GM23338 (cell line): ENCODE measurements at regions not wholly inside any gene's neighbourhood (a gene's known extent, or its start where the extent isn't known, plus 50 kb on each side); places are given as distances from the start of the nearest gene placed in this dataset.

ENCODE experiments used
- ATAC-seq: fragments of 200-7000 bp; cut with Tn5 transposase; 3 replicates; pipeline ENCODE4 v1.9.1; 2020
- DNase-seq: peaks from one replicate; pipeline ENCODE4 v3.0.0-alpha.2; 2015; ENCODE audit warnings: low spot score
- H2AFZ ChIP-seq: fragments of 200-600 bp; sonication (generic); 2 replicates; pipeline ENCODE4 v1.8.0; 2016; ENCODE audit warnings: antibody characterized with exemption, mild to moderate bottlenecking, moderate library complexity
- H3F3A ChIP-seq: fragments of 200-600 bp; sonication (generic); replicated peaks from 2 replicates; pipeline ENCODE4 v1.8.0; 2017; ENCODE audit warnings: antibody characterized with exemption, mixed run types, low read depth
- H3K27ac ChIP-seq: fragments of 200-600 bp; sonication (generic); 2 replicates; pipeline ENCODE4 v1.6.1; 2016; ENCODE audit warnings: low read depth
- H3K27me3 ChIP-seq: fragments of 200-600 bp; sonication (generic); 2 replicates; pipeline ENCODE4 v1.8.0; 2016; ENCODE audit warnings: mild to moderate bottlenecking, mixed run types, moderate library complexity; ENCODE audit not compliant: insufficient read depth
- H3K36me3 ChIP-seq: fragments of 200-600 bp; sonication (generic); 2 replicates; pipeline ENCODE4 v1.8.0; 2016; ENCODE audit warnings: mild to moderate bottlenecking; ENCODE audit not compliant: insufficient read depth
- H3K4me1 ChIP-seq: fragments of 200-600 bp; sonication (generic); 2 replicates; pipeline ENCODE4 v1.8.0; 2016; ENCODE audit warnings: mild to moderate bottlenecking, moderate library complexity; ENCODE audit not compliant: insufficient read depth
- H3K4me2 ChIP-seq: fragments of 200-600 bp; sonication (generic); 2 replicates; pipeline ENCODE4 v1.7.1; 2017; ENCODE audit warnings: mixed run types
- H3K4me3 ChIP-seq: fragments of 200-600 bp; sonication (generic); 2 replicates; pipeline ENCODE4 v1.6.1; 2016; ENCODE audit warnings: mixed run types
- H3K79me2 ChIP-seq: fragments of 200-600 bp; sonication (generic); replicated peaks from 2 replicates; pipeline ENCODE4 v1.8.0; 2017; ENCODE audit warnings: mild to moderate bottlenecking; ENCODE audit not compliant: insufficient read depth
- H3K9me2 ChIP-seq: fragments of 200-600 bp; sonication (generic); 2 replicates; pipeline ENCODE4 v1.8.0; 2017; ENCODE audit not compliant: insufficient read depth
- H4K20me1 ChIP-seq: fragments of 200-600 bp; sonication (generic); replicated peaks from 2 replicates; pipeline ENCODE4 v1.8.0; 2017; ENCODE audit warnings: mild to moderate bottlenecking; ENCODE audit not compliant: insufficient read depth
- H3K27ac Mint-ChIP-seq: 2 replicates; pipeline ENCODE4 v1.8.0; 2020; ENCODE audit warnings: inconsistent platforms, mild to moderate bottlenecking, moderate library complexity, mixed read lengths
- H3K27me3 Mint-ChIP-seq: 3 replicates; pipeline ENCODE4 v1.8.0; 2022; ENCODE audit warnings: low read depth, mild to moderate bottlenecking, moderate library complexity, mixed read lengths, inconsistent platforms; ENCODE audit not compliant: insufficient read depth, poor library complexity
- H3K36me3 Mint-ChIP-seq: 3 replicates; pipeline ENCODE4 v1.8.0; 2021; ENCODE audit warnings: low read depth, mild to moderate bottlenecking, inconsistent platforms, moderate library complexity, mixed read lengths
- H3K4me1 Mint-ChIP-seq: 3 replicates; pipeline ENCODE4 v1.8.0; 2020; ENCODE audit warnings: mild to moderate bottlenecking, inconsistent platforms, mixed read lengths
- H3K4me3 Mint-ChIP-seq: 3 replicates; pipeline ENCODE4 v1.8.0; 2021; ENCODE audit warnings: moderate library complexity, mild to moderate bottlenecking, inconsistent platforms, mixed read lengths
- H3K9me3 Mint-ChIP-seq: 3 replicates; pipeline ENCODE4 v1.8.0; 2020; ENCODE audit warnings: moderate library complexity, mild to moderate bottlenecking, inconsistent platforms, mixed read lengths
- CTCF ChIP-seq, 2 experiments: fragments of 200-600 bp in 1 of 2; sonication (generic) in 1 of 2; conservative IDR thresholded peaks; 2 replicates each; pipeline versions ENCODE4 v1.5.1 to v1.6.1; 2016 to 2017; ENCODE audit warnings: antibody characterized with exemption in 2 of 2, low read depth in 2 of 2, mild to moderate bottlenecking in 2 of 2, moderate library complexity in 1 of 2
- ETS1 ChIP-seq: IDR thresholded peaks from 2 replicates; pipeline ENCODE4 v1.6.1; 2016; ENCODE audit warnings: antibody characterized with exemption
- EZH2 ChIP-seq: fragments of 200-600 bp; sonication (generic); IDR thresholded peaks from one replicate; pipeline ENCODE4 v1.8.0; 2017; ENCODE audit warnings: antibody characterized with exemption, mild to moderate bottlenecking, low read depth; ENCODE audit not compliant: unreplicated experiment
- JUNB ChIP-seq: IDR thresholded peaks from one replicate; pipeline ENCODE4 v1.6.1; 2016; ENCODE audit warnings: antibody characterized with exemption; ENCODE audit not compliant: unreplicated experiment
- NANOG ChIP-seq: IDR thresholded peaks from 2 replicates; pipeline ENCODE4 v1.6.1; 2016; ENCODE audit warnings: antibody characterized with exemption, borderline replicate concordance
- STAT1 ChIP-seq: IDR thresholded peaks from one replicate; pipeline ENCODE4 v1.6.1; 2016; ENCODE audit warnings: antibody characterized with exemption; ENCODE audit not compliant: unreplicated experiment
- ZNF114 ChIP-seq: fragments of 250-450 bp; sonication (Bioruptor Pico); IDR thresholded peaks from 2 replicates; pipeline ENCODE4 v1.5.0; 2020; ENCODE audit warnings: mild to moderate bottlenecking, moderate library complexity
- ZNF331 ChIP-seq: fragments of 250-450 bp; sonication (Bioruptor Pico); IDR thresholded peaks from 2 replicates; pipeline ENCODE4 v1.5.0; 2020; ENCODE audit warnings: low read depth, mild to moderate bottlenecking, moderate library complexity
- TF ChIP-seq, protein P1 (sequence below): IDR thresholded peaks from one replicate; pipeline ENCODE4 v1.6.1; 2018; ENCODE audit warnings: antibody characterized with exemption; ENCODE audit not compliant: unreplicated experiment

GRCh38 chr10:8279598-8279997 is 225.1 kb downstream of the GATA3 start (continued):
- no peak for TF ChIP-seq CTCF (conservative IDR thresholded peaks at IDR 0.05; ENCODE audit: low read depth in 2 of 2)
- TF ChIP-seq EZH2 = no peak
- no peak for TF ChIP-seq STAT1
- TF ChIP-seq JUNB = no peak
- TF ChIP-seq NANOG = no peak
- no peak for TF ChIP-seq ETS1
- no peak for TF ChIP-seq ZNF331 (CRISPR knock-in tag)

GRCh38 chr10:8280946-8281345 is 226.5 kb downstream of the GATA3 start:
- Histone ChIP-seq H3K27me3 (no peaks in the 10 kb centered on the region), H3K36me3 (no peaks in the 10 kb centered on the region), H3K4me3 (no peak overlapping the region), H2AFZ (no peak overlapping the region), H3K9me2 (no peaks in the 10 kb centered on the region), H3F3A (no peaks in the 10 kb centered on the region), H3K4me2 (no peak overlapping the region), H3K79me2 (no peaks in the 10 kb centered on the region), H3K27ac (no peak overlapping the region), H3K4me1 (no peaks in the 10 kb centered on the region), H4K20me1 (no peaks in the 10 kb centered on the region)
- no peak overlapping the region for H3K27ac Mint-ChIP-seq
- DNase-seq (no peak), ATAC-seq (no peak)
- H3K4me3 Mint-ChIP-seq = no peak overlapping the region
- H3K36me3 Mint-ChIP-seq = no peaks in the 10 kb centered on the region
- H3K4me1 Mint-ChIP-seq = no peaks in the 10 kb centered on the region
- H3K27me3 Mint-ChIP-seq = no peaks in the 10 kb centered on the region
- H3K9me3 Mint-ChIP-seq = no peaks in the 10 kb centered on the region
- TF ChIP-seq, protein P1, sequence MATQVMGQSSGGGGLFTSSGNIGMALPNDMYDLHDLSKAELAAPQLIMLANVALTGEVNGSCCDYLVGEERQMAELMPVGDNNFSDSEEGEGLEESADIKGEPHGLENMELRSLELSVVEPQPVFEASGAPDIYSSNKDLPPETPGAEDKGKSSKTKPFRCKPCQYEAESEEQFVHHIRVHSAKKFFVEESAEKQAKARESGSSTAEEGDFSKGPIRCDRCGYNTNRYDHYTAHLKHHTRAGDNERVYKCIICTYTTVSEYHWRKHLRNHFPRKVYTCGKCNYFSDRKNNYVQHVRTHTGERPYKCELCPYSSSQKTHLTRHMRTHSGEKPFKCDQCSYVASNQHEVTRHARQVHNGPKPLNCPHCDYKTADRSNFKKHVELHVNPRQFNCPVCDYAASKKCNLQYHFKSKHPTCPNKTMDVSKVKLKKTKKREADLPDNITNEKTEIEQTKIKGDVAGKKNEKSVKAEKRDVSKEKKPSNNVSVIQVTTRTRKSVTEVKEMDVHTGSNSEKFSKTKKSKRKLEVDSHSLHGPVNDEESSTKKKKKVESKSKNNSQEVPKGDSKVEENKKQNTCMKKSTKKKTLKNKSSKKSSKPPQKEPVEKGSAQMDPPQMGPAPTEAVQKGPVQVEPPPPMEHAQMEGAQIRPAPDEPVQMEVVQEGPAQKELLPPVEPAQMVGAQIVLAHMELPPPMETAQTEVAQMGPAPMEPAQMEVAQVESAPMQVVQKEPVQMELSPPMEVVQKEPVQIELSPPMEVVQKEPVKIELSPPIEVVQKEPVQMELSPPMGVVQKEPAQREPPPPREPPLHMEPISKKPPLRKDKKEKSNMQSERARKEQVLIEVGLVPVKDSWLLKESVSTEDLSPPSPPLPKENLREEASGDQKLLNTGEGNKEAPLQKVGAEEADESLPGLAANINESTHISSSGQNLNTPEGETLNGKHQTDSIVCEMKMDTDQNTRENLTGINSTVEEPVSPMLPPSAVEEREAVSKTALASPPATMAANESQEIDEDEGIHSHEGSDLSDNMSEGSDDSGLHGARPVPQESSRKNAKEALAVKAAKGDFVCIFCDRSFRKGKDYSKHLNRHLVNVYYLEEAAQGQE = no peak
- TF ChIP-seq EZH2 (no peak), CTCF (conservative IDR thresholded peaks at IDR 0.05; ENCODE audit: low read depth in 2 of 2) (no peak), NANOG (no peak), JUNB (no peak), ZNF331 (CRISPR knock-in tag) (no peak), ZNF114 (CRISPR knock-in tag) (no peak), STAT1 (no peak), ETS1 (no peak)
